Activated B cell treated with CpG ODN at 0.5 μM for 24 hours (primary cell): ENCODE measurements at regions not wholly inside any gene's neighbourhood (a gene's known extent, or its start where the extent isn't known, plus 50 kb on each side); places are given as distances from the start of the nearest gene placed in this dataset.

Source experiments
- ATAC-seq: fragments of 200-7000 bp; cut with Tn5 transposase; one replicate; pipeline ENCODE4 v1.10.0; 2021; ENCODE audit warnings: low read depth, mild to moderate bottlenecking, moderate library complexity
- CTCF ChIA-PET: fragments of 350-600 bp; sonication (Branson Sonifier 250); formaldehyde crosslinking; loops from one replicate; lab custom pipeline; 2021; ENCODE audit warnings: antibody characterized with exemption; lab: Charles Lee
- POLR2A ChIA-PET: fragments of 350-600 bp; sonication (Branson Sonifier 250); formaldehyde crosslinking; loops from one replicate; lab custom pipeline; 2021; ENCODE audit warnings: antibody characterized with exemption; lab: Charles Lee
- DNase-seq: peaks from one replicate; pipeline ENCODE4 v3.0.0; 2022
- H3K27ac Mint-ChIP-seq: one replicate; pipeline ENCODE4 v1.8.0; 2020; ENCODE audit warnings: mixed read lengths
- H3K27me3 Mint-ChIP-seq: one replicate; pipeline ENCODE4 v1.8.0; 2021; ENCODE audit warnings: mixed read lengths
- H3K36me3 Mint-ChIP-seq: one replicate; pipeline ENCODE4 v1.8.0; 2021; ENCODE audit warnings: low read depth, mixed read lengths
- H3K4me1 Mint-ChIP-seq: one replicate; pipeline ENCODE4 v1.8.0; 2021; ENCODE audit warnings: mixed read lengths
- H3K4me3 Mint-ChIP-seq: one replicate; pipeline ENCODE4 v1.8.0; 2020; ENCODE audit warnings: mild to moderate bottlenecking, mixed read lengths
- H3K9me3 Mint-ChIP-seq: one replicate; pipeline ENCODE4 v1.8.0; 2020; ENCODE audit warnings: mixed read lengths
- CTCF ChIP-seq: fragments of 200-600 bp; IDR thresholded peaks from one replicate; pipeline ENCODE4 v1.8.0; 2022; ENCODE audit warnings: antibody characterized with exemption, mild to moderate bottlenecking
- intact Hi-C: fragments of 100-400 bp; cut with micrococcal nuclease; formaldehyde crosslinking; loops from one replicate; pipeline ENCODE4 v1.15.1; 2024

GRCh38 chr11:105553025-105553424 lies 56.8 kb upstream of the GRIA4 start:
- Mint-ChIP-seq H3K9me3 (no peaks in the 10 kb centered on the region), H3K4me3 (no peak overlapping the region), H3K27ac (no peak overlapping the region), H3K4me1 (no peaks in the 10 kb centered on the region), H3K27me3 (no peaks in the 10 kb centered on the region), H3K36me3 (no peaks in the 10 kb centered on the region)
- ChIA-PET CTCF (no interaction called here), POLR2A (no interaction called here)
- DNase-seq (no peak), ATAC-seq (no peak)
- intact Hi-C loops = no loop called here
- no peak for TF ChIP-seq CTCF

GRCh38 chr11:105548359-105548758 lies 61.5 kb upstream of the GRIA4 start:
- H3K36me3 Mint-ChIP-seq = no peaks in the 10 kb centered on the region
- H3K9me3 Mint-ChIP-seq = no peaks in the 10 kb centered on the region
- no peak for TF ChIP-seq CTCF
- H3K4me1 Mint-ChIP-seq = no peaks in the 10 kb centered on the region
- intact Hi-C loops = no loop called here
- POLR2A ChIA-PET = no interaction called here
- H3K4me3 Mint-ChIP-seq = no peak overlapping the region
- CTCF ChIA-PET = no interaction called here
- ATAC-seq (no peak), DNase-seq (no peak)
- H3K27ac Mint-ChIP-seq = no peak overlapping the region
- H3K27me3 Mint-ChIP-seq = no peaks in the 10 kb centered on the region

GRCh38 chr11:105538588-105538987 lies 71.3 kb upstream of the GRIA4 start:
- intact Hi-C loops = no loop called here
- CTCF ChIA-PET = no interaction called here
- DNase-seq (no peak), ATAC-seq (no peak)
- Mint-ChIP-seq H3K36me3 (no peaks in the 10 kb centered on the region), H3K9me3 (no peaks in the 10 kb centered on the region), H3K4me3 (no peak overlapping the region), H3K27ac (no peak overlapping the region), H3K27me3 (no peaks in the 10 kb centered on the region), H3K4me1 (no peaks in the 10 kb centered on the region)
- POLR2A ChIA-PET = no interaction called here
- no peak for TF ChIP-seq CTCF

- no peak overlapping the region for H3K27ac Mint-ChIP-seq
- CTCF ChIA-PET = no interaction called here
Measured at GRCh38 chr11:105537531-105537930, 72.3 kb upstream of the GRIA4 start.

GRCh38 chr11:105524286-105524685 lies 85.6 kb upstream of the GRIA4 start:
- Mint-ChIP-seq H3K27me3 (no peaks in the 10 kb centered on the region), H3K36me3 (no peaks in the 10 kb centered on the region), H3K9me3 (peaks cover 15% of the 10 kb centered on the region), H3K27ac (no peak overlapping the region), H3K4me3 (no peak overlapping the region), H3K4me1 (no peaks in the 10 kb centered on the region)
- no peak for TF ChIP-seq CTCF
- ChIA-PET POLR2A (no interaction called here), CTCF (no interaction called here)
- DNase-seq (no peak), ATAC-seq (no peak)
- intact Hi-C loops = no loop called here

More at GRCh38 chr11:105537531-105537930, 72.3 kb upstream of the GRIA4 start:
- no peak for DNase-seq
- Mint-ChIP-seq H3K36me3 (no peaks in the 10 kb centered on the region), H3K4me3 (no peak overlapping the region), H3K9me3 (no peaks in the 10 kb centered on the region), H3K27me3 (no peaks in the 10 kb centered on the region), H3K4me1 (no peaks in the 10 kb centered on the region)
- intact Hi-C loops = no loop called here
- POLR2A ChIA-PET = no interaction called here
- no peak for ATAC-seq
- TF ChIP-seq CTCF = no peak
